ENCODE measurements at regions not wholly inside any gene's neighbourhood (a gene's known extent, or its start where the extent isn't known, plus 50 kb on each side); places are given as distances from the start of the nearest gene placed in this dataset.
"Not testable (repeated sequence)": the region's sequence is repeated elsewhere in the genome, so short reads cannot be mapped to it uniquely, and the experiment has no call there.

GRCh38 chr6:166718516-166718915 lies 91.5 kb upstream of the RPS6KA2 start:
- no peak for DNase-seq

DNA sequence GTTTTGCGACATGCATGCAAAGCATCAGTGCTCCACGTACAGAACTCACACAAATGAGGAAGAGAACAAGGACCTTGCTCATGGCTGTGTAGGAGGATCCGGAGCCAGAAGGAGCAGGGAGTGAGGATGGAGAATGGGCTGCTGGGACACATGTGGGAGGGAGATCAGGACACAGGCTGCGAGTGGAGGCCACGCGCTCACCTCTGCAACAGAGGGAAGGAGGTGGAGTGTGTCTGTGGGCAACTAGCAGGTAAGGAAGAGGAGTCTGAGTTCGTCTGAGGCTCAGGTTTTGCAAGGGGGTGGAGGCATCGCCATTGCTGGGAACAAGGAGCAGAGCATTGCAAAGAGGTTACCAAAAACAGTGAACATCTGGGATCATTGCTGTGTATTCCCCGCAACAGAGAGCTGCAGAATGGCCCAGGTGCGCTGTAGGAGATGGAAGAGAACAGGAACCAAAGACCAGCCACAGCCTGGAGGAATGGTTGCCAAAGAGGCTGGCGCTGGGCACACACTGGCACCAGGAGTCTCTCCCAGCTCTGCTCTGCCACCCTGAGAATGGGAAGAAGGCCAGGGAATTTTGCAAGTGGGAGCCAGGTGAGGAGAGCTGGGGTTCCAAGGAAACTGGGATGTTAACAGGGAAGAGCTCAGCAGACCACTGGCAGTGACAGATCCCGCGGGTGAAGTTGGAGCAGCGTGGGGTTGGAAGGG lies 90.0 kb upstream of the RPS6KA2 start:
- DNase-seq = no peak

GRCh38 chr6:166715992-166716391 lies 88.9 kb upstream of the RPS6KA2 start:
- no peak for DNase-seq

DNA sequence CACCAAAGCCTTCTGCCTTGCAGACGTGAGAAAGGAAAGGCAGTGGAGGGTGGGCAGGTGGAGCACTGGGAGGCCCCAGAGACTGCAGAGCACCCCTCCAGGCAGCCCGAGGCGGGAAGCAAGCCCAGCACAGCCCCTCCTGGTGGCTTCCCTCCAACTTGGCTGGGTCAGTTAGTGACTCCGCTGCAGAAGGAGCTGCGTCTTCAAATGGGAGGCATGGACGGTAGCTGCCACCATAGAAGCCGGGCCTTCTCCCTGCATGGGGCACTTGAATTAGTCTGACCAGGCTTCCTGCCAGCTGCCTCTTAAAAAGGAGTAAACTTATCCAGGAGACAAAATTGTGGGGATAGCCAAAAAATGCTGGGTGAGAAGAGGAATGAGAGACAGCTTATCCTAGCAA lies 88.0 kb upstream of the RPS6KA2 start:
- no peak for DNase-seq

DNA sequence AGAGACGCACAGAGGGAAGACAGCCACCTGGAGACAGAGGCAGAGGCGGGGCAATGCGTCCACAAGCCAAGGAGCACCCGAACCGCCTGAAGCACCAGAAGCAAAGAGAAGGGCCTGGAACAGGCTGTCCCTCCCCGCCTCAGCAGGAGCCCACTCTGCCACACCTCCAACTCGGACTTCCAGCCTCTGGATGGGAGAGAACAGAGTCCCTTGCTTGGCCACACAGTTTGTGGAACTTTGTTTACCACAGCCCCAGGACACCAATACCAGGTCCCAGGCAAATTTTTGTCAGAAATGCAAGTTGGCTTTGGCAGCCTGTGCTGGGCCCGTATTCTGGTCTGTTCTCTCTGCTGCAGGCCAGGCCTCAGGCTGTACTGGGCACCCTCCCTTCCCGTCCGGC lies 87.5 kb upstream of the RPS6KA2 start:
- DNase-seq = no peak

DNA sequence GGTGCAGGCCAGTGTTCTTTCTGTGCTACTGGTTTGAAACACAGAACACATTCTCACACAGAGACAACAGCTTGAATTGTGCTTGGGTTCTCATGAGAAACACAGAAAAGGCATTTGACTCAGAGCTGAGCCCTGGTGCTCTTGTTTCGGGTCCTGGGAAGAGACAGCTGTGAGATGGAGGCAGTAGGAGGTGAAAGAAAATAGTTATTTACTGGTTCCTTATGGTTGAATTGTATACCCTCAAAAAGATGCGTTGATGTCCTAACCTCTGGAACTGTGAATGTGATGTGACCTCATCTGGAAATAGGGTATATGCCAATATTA lies 87.1 kb upstream of the RPS6KA2 start:
- no peak for DNase-seq

DNA sequence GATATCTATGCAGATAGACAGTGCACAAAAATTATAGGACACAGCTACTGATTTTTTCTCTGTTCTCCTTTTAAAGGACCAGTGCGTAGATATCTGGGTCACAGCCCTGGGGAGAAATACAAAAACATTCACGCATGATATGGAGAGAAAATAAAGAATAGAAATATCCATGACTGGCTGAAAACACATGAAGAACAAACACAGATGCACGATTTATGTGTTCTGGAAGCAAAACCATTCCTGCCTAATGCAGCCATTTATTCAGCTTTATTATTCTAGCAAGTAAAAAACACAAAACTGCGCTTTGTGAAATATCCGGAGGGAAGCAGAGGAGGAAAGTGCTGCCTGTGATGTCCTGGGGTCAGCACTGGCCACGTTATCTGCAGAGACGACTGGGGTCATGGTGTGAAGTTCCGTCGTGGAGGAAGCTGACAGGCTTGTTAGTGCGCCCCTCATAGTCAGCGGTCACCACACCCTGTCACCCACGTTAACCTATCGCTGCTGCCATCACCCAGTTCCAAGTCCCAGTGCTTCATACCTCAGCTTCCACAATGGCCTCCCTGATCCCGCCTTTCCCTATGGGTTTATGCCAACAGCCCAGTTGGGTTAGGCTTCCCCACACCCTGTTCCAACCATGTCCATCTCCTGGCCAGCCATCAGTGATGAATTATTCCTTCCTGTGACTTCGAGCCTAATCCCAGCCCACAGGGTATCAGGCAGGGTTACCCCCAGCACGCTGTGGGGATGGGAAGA lies 86.6 kb upstream of the RPS6KA2 start:
- no peak for DNase-seq

DNA sequence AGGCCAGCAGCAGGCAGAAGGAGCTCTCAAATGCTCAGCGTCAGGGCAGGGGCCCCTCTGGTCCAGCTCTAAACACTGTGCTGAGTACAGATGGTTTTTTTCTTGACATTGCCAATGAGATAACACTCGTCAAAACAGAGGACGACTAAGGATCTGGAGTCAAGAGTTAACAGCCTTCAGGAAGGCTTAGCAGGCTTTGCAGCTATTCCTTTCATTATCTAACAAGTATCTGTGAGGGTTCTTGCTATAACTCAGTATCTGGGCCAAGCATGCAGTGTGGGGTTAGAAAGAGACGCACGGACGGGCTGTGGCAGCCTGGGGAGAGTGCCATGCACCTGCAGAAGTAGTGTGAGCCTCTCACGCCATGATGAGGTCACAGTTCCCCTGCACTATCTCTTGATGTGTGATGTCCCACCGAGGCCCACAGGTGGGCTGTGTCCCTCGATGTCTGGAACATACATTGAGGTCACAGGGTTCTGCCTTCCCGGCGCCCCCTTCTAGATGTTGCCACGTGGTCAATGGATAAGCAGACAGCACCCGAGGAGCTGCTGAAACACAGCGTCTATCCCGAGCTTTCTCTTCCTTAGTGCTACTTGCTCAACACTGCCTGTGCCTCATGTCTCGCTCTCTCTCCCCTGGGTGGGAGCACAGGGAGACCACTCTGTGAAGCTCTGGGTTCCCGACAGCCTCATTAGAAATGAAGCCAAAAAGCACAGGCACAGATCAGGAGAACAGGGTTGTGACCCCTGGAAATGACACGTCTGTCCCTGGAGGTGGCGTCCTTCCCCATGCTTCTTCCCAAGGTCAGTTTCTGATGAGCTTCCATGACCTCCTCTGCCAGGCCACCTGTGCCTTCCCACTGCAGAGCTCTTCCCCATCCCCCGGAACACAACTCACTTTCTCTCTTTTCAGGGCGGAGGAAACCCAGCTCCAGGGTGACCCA lies 85.5 kb upstream of the RPS6KA2 start:
- DNase-seq = no peak

DNA sequence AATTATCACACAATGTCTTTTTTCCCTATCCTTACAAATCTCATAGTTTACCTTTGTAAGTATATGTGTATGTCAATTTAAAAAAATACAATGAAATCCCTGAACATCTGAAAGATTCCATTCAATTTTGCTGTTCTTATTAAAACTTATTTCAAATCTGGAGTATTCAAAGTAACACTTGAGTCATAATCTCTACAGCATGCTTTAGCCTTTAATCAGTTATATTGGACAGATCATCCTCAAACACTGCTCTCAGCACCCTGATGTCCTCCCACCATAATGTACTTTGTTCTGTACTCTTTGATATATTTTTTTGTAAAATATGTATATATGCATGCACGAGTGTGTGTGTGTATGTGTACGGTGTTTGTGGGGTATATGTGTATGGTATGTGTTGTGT lies 83.0 kb upstream of the RPS6KA2 start:
- DNase-seq = no peak

DNA sequence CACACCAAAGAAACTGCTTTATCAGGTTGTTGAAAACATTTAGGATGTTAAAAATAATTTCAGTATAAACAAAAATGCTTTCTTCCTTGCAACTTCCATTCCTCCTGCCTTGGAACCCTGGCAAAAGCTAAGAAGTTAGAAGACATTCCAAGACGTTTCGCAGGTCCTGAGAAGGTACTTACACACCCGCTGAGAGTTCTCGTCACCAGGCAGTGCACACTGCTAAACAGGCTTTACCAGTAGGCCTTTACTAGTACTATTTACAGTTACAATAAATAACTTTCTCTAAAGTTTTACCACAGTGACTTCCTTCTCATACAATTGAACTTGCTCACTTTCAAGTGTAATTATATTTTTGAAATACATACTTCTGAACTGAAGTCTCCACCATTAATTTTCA lies 81.4 kb upstream of the RPS6KA2 start:
- DNase-seq = no peak

DNA sequence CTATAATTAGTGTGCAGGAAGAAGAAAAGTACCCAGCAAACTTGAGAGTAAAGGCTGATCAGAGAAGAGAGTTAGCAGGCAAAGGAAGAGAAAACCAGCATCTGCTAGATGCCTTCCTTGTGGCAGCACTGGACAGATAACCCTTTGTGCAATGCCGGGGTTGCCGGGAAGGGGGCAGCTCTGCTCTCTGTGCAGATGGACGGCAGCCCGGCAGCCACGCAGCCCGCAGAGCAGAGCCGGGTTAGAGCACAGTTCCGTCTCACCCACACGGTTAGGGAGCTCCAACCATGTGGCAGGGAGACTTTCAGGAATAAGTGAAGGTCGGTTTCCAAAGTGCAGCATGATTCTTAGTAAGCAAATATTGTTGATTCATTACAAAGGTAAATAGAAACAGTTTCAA lies 80.0 kb upstream of the RPS6KA2 start:
- DNase-seq = no peak

DNA sequence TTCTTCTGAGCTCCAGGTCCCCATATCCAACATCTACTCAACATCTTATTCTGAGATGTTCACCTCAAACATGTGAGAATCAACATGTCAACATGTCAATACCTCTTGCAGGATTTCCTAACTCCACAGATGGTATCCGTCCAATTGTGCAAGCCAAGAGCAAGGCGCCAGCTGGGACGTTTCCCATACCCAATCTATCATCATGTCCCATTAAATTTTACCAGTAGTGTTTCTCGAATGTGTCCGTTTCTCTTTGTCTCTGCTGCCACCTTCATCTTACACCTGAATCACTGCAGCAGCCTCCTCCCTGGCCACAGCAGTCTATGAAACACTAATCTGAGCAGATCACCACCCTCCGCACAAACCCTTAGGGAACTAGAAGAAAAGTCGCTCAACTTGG lies 78.0 kb upstream of the RPS6KA2 start:
- DNase-seq = no peak

DNA sequence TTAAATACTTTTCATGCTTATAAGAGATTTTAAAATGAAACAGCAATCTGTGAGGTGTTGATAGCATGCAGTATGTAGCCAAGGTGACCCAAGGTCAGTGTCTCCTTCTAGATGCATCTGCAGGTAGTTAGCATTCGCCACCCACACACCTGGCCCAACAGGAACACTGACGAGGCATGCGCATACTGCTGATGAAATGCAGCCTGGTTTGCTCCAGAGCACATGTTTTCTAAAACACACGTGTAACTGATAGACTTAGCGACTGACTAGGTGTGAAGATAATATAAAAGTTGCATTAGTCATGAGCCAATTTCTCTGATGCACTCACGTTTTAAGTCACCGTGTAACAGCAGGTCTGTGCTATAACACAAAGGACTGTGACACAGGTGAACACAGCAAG lies 77.1 kb upstream of the RPS6KA2 start:
- DNase-seq = no peak

DNA sequence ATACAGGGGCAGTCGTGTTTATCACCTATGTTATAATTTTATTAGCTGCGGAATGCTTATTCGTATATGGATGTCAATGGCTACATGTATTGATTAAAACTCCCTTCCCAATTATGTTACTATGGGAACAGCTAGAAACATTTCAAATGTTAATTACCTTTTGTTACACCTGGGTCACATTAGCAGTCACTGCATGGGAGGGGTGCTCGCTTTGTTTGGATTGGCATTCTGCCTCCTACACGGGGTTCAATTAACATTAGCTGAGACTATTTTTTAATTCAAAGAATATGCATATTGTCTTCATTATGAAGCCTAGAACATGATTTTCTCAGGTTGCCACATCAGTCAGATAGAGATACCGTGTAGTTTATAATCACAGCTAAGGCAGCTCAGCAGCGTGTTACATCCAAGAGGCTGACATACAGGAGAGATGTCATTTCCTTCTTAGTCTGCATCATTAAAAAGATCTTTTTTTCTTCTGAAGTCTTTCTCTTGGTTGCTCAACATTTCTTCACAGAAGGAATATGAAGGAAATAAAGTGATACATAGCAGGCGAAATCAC lies 76.2 kb upstream of the RPS6KA2 start:
- no peak for DNase-seq

GRCh38 chr6:166701424-166701823 lies 74.4 kb upstream of the RPS6KA2 start:
- not testable (repeated sequence) for DNase-seq

GRCh38 chr6:166700871-166701270 lies 73.8 kb upstream of the RPS6KA2 start:
- not testable (repeated sequence) for DNase-seq

DNA sequence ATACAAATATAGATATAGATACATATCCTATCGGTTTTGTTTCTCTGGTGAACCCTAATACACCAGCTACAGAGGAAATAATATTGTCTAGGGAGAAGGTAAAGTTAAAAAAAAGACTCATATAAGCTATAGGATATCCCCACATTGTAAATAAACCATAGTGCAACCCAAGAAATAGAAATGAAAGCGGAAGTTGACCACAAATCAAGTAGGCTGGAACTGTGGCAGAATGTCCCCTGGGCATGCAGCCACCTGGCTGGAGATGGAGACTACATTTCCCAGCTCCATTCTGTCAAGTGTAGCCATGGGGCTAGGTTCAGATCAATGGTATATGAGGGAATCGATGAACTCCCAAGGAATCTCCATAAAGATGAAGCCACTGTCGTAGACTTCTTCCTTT lies 70.1 kb upstream of the RPS6KA2 start:
- DNase-seq = no peak

GRCh38 chr6:166693880-166694279 lies 66.8 kb upstream of the RPS6KA2 start:
- DNase-seq = no peak

GRCh38 chr6:166692723-166693302 lies 65.8 kb upstream of the RPS6KA2 start:
- no peak for DNase-seq

- DNase-seq = no peak
Observed at GRCh38 chr6:166691746-166692145, 64.7 kb upstream of the RPS6KA2 start.

GRCh38 chr6:166691199-166691598 lies 64.1 kb upstream of the RPS6KA2 start:
- no peak for DNase-seq

- DNase-seq = no peak
Observed at GRCh38 chr6:166689687-166690086, 62.6 kb upstream of the RPS6KA2 start.

DNA sequence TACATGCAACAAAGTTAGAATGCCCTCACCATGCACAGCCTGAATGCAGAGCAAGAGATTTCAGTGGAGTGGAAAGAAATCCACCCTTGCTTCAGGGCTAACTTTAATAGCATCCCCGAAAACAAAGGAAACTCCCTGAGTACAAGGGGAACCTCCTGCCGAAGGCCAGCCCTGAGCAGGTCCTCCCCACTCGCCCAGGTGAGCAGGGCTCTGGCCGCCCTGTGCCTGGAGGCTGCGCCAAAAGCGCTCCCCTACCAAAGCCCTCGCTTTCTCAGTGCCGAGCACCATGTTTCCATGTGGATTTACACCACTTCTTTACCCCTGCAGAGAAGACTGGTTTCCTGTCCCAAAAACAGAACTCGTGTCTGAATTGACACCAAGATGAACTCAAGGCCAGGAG lies 61.9 kb upstream of the RPS6KA2 start:
- no peak for DNase-seq

Measured in CD4-positive, alpha-beta T cell treated with Interleukin-21 for 1 hour (primary cell).